Neural cell (in vitro differentiated cells): ENCODE measurements at regions not wholly inside any gene's neighbourhood (a gene's known extent, or its start where the extent isn't known, plus 50 kb on each side); places are given as distances from the start of the nearest gene placed in this dataset.

Source experiments
- H2AFZ ChIP-seq: fragments of 200-600, 300-800 bp; sonication (generic), shearing (Covaris generic); 2 replicates; pipeline ENCODE4 v1.6.0; 2014; ENCODE audit warnings: low read depth, mild to moderate bottlenecking, antibody characterized with exemption, low read length, moderate library complexity
- H3F3A ChIP-seq: fragments of 200-600 bp; shearing (Covaris generic); 2 replicates; pipeline ENCODE4 v1.6.1; 2016; ENCODE audit warnings: mild to moderate bottlenecking, moderate library complexity, mixed read lengths, antibody characterized with exemption, low read length; ENCODE audit not compliant: insufficient read depth, poor library complexity, severe bottlenecking
- H3K27ac ChIP-seq: fragments of 200-600, 300-800 bp; sonication (generic), shearing (Covaris generic); 2 replicates; pipeline ENCODE4 v1.5.1; 2014; ENCODE audit warnings: mild to moderate bottlenecking, low read length, moderate library complexity
- H3K27me3 ChIP-seq: fragments of 300-800, 200-600 bp; sonication (generic), shearing (Covaris generic); 2 replicates; pipeline ENCODE4 v1.6.0; 2014; ENCODE audit warnings: mild to moderate bottlenecking, low read depth, low read length, moderate library complexity; ENCODE audit not compliant: insufficient read depth
- H3K36me3 ChIP-seq: fragments of 300-800, 200-600 bp; sonication (generic), shearing (Covaris generic); 2 replicates; pipeline ENCODE4 v1.5.1; 2014; ENCODE audit warnings: mild to moderate bottlenecking, antibody characterized with exemption, low read length, moderate library complexity; ENCODE audit not compliant: insufficient read depth
- H3K4me2 ChIP-seq: fragments of 300-800, 200-600 bp; sonication (generic), shearing (Covaris generic); 2 replicates; pipeline ENCODE4 v1.6.0; 2014; ENCODE audit warnings: mild to moderate bottlenecking, low read length
- H3K4me3 ChIP-seq: fragments of 300-800, 200-600 bp; sonication (generic), shearing (Covaris generic); 2 replicates; pipeline ENCODE4 v1.5.1; 2014; ENCODE audit warnings: mild to moderate bottlenecking, low read length, moderate library complexity
- H3K79me2 ChIP-seq: fragments of 200-600 bp; shearing (Covaris generic); replicated peaks from 2 replicates; pipeline ENCODE4 v1.6.0; 2014; ENCODE audit warnings: mild to moderate bottlenecking, low read length, moderate library complexity; ENCODE audit not compliant: insufficient read depth
- H3K9ac ChIP-seq: fragments of 300-800, 200-600 bp; sonication (generic), shearing (Covaris generic); 2 replicates; pipeline ENCODE4 v1.6.1; 2016; ENCODE audit warnings: mild to moderate bottlenecking, low read length, mixed read lengths
- H3K9me2 ChIP-seq: fragments of 200-600 bp; shearing (Covaris generic); 2 replicates; pipeline ENCODE4 v1.6.1; 2016; ENCODE audit warnings: mild to moderate bottlenecking, low read length, mixed read lengths; ENCODE audit not compliant: insufficient read depth
- H3K9me3 ChIP-seq: fragments of 200-600, 300-800 bp; sonication (generic), shearing (Covaris generic); 2 replicates; pipeline ENCODE4 v1.6.1; 2016; ENCODE audit warnings: mild to moderate bottlenecking, mixed run types, low read length, moderate library complexity, mixed read lengths
- H4K20me1 ChIP-seq: fragments of 200-600 bp; shearing (Covaris generic); 2 replicates; pipeline ENCODE4 v1.6.1; 2016; ENCODE audit warnings: mild to moderate bottlenecking, mixed run types; ENCODE audit not compliant: insufficient read depth
- EP300 ChIP-seq: fragments of 450-650 bp; conservative IDR thresholded peaks from 2 replicates; pipeline ENCODE4 v1.6.1; 2014; ENCODE audit warnings: antibody characterized with exemption, mild to moderate bottlenecking, moderate library complexity; ENCODE audit not compliant: poor library complexity, severe bottlenecking
- EZH2 ChIP-seq: fragments of 200-600, 300-800 bp; shearing (Covaris generic), sonication (generic); IDR thresholded peaks from 2 replicates; pipeline ENCODE4 v1.6.1; 2014; ENCODE audit warnings: antibody characterized with exemption, low read length, borderline replicate concordance, mild to moderate bottlenecking; ENCODE audit not compliant: insufficient read depth, poor library complexity, severe bottlenecking
- MXI1 ChIP-seq: fragments of 450-650 bp; conservative IDR thresholded peaks from 2 replicates; pipeline ENCODE4 v1.6.1; 2014; ENCODE audit warnings: antibody characterized with exemption, mild to moderate bottlenecking; ENCODE audit not compliant: poor library complexity, severe bottlenecking
- POLR2AphosphoS5 ChIP-seq: IDR thresholded peaks from 2 replicates; pipeline ENCODE4 v1.6.1; 2012
- RAD21 ChIP-seq: fragments of 450-650 bp; conservative IDR thresholded peaks from 2 replicates; pipeline ENCODE4 v1.6.1; 2014; ENCODE audit warnings: antibody characterized with exemption, mild to moderate bottlenecking, moderate library complexity
- SMC3 ChIP-seq: fragments of 450-650 bp; conservative IDR thresholded peaks from 2 replicates; pipeline ENCODE4 v1.6.1; 2014; ENCODE audit warnings: antibody characterized with exemption, mild to moderate bottlenecking, moderate library complexity; ENCODE audit not compliant: poor library complexity
- TAF1 ChIP-seq: IDR thresholded peaks from 2 replicates; pipeline ENCODE4 v1.6.1; 2012; ENCODE audit warnings: low read depth
- TF ChIP-seq, protein P1 (sequence below): IDR thresholded peaks from 2 replicates; pipeline ENCODE4 v1.6.1; 2012; ENCODE audit warnings: borderline replicate concordance
- TF ChIP-seq, protein P2 (sequence below): fragments of 450-650 bp; IDR thresholded peaks from 2 replicates; pipeline ENCODE4 v1.5.1; 2014; ENCODE audit warnings: antibody characterized with exemption, mild to moderate bottlenecking, moderate library complexity; ENCODE audit not compliant: poor library complexity, severe bottlenecking

DNA sequence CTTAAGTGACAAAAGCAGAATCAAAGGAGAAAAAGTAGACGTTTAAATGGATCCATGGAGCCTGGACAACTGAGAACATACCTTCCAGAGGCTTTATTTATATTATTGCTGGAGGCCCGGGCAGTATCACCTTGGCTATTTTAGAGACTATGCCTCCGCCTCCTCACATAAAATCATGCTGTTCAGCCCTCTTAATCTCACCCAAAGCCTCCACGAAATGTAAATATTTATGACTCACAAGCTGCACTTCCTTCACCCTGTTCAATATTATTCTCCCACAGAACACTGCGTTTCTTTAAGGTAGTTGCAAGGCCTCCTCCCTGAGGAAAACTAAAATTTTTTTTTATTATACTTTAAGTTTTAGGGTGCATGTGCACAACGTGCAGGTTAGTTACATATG is 478.6 kb upstream of the ACVR2A start:
- Histone ChIP-seq H3K27ac (no peak overlapping the region), H3K4me3 (no peak overlapping the region), H4K20me1 (no peaks in the 10 kb centered on the region), H3K9me3 (no peaks in the 10 kb centered on the region), H3K79me2 (no peaks in the 10 kb centered on the region), H3K27me3 (no peaks in the 10 kb centered on the region), H3F3A (no peaks in the 10 kb centered on the region), H3K36me3 (no peaks in the 10 kb centered on the region), H2AFZ (no peak overlapping the region), H3K9me2 (no peaks in the 10 kb centered on the region), H3K4me2 (no peak overlapping the region), H3K9ac (no peak overlapping the region)
- TF ChIP-seq RAD21 (no peak), TAF1 (no peak), MXI1 (no peak), EZH2 (no peak), POLR2AphosphoS5 (no peak), EP300 (no peak), SMC3 (no peak)
- TF ChIP-seq, protein P1, sequence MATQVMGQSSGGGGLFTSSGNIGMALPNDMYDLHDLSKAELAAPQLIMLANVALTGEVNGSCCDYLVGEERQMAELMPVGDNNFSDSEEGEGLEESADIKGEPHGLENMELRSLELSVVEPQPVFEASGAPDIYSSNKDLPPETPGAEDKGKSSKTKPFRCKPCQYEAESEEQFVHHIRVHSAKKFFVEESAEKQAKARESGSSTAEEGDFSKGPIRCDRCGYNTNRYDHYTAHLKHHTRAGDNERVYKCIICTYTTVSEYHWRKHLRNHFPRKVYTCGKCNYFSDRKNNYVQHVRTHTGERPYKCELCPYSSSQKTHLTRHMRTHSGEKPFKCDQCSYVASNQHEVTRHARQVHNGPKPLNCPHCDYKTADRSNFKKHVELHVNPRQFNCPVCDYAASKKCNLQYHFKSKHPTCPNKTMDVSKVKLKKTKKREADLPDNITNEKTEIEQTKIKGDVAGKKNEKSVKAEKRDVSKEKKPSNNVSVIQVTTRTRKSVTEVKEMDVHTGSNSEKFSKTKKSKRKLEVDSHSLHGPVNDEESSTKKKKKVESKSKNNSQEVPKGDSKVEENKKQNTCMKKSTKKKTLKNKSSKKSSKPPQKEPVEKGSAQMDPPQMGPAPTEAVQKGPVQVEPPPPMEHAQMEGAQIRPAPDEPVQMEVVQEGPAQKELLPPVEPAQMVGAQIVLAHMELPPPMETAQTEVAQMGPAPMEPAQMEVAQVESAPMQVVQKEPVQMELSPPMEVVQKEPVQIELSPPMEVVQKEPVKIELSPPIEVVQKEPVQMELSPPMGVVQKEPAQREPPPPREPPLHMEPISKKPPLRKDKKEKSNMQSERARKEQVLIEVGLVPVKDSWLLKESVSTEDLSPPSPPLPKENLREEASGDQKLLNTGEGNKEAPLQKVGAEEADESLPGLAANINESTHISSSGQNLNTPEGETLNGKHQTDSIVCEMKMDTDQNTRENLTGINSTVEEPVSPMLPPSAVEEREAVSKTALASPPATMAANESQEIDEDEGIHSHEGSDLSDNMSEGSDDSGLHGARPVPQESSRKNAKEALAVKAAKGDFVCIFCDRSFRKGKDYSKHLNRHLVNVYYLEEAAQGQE, result no peak
- TF ChIP-seq, protein P2, sequence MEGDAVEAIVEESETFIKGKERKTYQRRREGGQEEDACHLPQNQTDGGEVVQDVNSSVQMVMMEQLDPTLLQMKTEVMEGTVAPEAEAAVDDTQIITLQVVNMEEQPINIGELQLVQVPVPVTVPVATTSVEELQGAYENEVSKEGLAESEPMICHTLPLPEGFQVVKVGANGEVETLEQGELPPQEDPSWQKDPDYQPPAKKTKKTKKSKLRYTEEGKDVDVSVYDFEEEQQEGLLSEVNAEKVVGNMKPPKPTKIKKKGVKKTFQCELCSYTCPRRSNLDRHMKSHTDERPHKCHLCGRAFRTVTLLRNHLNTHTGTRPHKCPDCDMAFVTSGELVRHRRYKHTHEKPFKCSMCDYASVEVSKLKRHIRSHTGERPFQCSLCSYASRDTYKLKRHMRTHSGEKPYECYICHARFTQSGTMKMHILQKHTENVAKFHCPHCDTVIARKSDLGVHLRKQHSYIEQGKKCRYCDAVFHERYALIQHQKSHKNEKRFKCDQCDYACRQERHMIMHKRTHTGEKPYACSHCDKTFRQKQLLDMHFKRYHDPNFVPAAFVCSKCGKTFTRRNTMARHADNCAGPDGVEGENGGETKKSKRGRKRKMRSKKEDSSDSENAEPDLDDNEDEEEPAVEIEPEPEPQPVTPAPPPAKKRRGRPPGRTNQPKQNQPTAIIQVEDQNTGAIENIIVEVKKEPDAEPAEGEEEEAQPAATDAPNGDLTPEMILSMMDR, result no peak

GRCh38 chr2:147365622-147366021 is 479.2 kb upstream of the ACVR2A start:
- Histone ChIP-seq H3K4me3 (no peak overlapping the region), H4K20me1 (no peaks in the 10 kb centered on the region), H3K9ac (no peak overlapping the region), H3K9me2 (no peaks in the 10 kb centered on the region), H3K4me2 (no peak overlapping the region), H3K36me3 (no peaks in the 10 kb centered on the region), H3K27ac (no peak overlapping the region), H2AFZ (no peak overlapping the region), H3K9me3 (no peaks in the 10 kb centered on the region), H3K27me3 (no peaks in the 10 kb centered on the region), H3F3A (no peaks in the 10 kb centered on the region), H3K79me2 (no peaks in the 10 kb centered on the region)
- TF ChIP-seq EZH2 (no peak), MXI1 (no peak), TAF1 (no peak), EP300 (no peak), RAD21 (no peak), SMC3 (no peak)
- TF ChIP-seq, protein P1, result no peak
